GM19463 (cell line): ENCODE measurements at regions not wholly inside any gene's neighbourhood (a gene's known extent, or its start where the extent isn't known, plus 50 kb on each side); places are given as distances from the start of the nearest gene placed in this dataset.

Experiments used
- ATAC-seq: cut with Tn5 transposase; IDR thresholded peaks from one replicate; pipeline ENCODE4 v1.9.1; 2021; ENCODE audit warnings: mild to moderate bottlenecking, moderate library complexity; ENCODE audit not compliant: unreplicated experiment

- ATAC-seq, result no peak
Measured at GRCh38 chr7:96638669-96639068, 71.0 kb downstream of the SEM1 start.

GRCh38 chr7:96637522-96637921 is 72.1 kb downstream of the SEM1 start:
- no peak for ATAC-seq

GRCh38 chr7:96636979-96637378 is 72.7 kb downstream of the SEM1 start:
- ATAC-seq, result no peak

GRCh38 chr7:96636342-96636860 is 73.2 kb downstream of the SEM1 start:
- no peak for ATAC-seq

- ATAC-seq, result no peak
Measured at GRCh38 chr7:96629884-96630283, 79.8 kb downstream of the SEM1 start.

GRCh38 chr7:96624954-96625353 is 84.7 kb downstream of the SEM1 start:
- no peak for ATAC-seq

- ATAC-seq, result no peak
Measured at GRCh38 chr7:96621932-96622331, 87.7 kb downstream of the SEM1 start.

- ATAC-seq, result peak; percentile 50
Measured at GRCh38 chr7:96614154-96614867, 95.3 kb downstream of the SEM1 start.

- no peak for ATAC-seq
Measured at GRCh38 chr7:96612034-96612433, 97.6 kb downstream of the SEM1 start.

- ATAC-seq, result no peak
Measured at GRCh38 chr7:96605045-96605716, 104.5 kb downstream of the SEM1 start.

- no peak for ATAC-seq
Measured at GRCh38 chr7:96599288-96599936, 110.2 kb downstream of the SEM1 start.

- ATAC-seq, result no peak
Measured at GRCh38 chr7:96598421-96598820, 111.2 kb downstream of the SEM1 start.

GRCh38 chr7:96596120-96596826 is 113.4 kb downstream of the SEM1 start:
- no peak for ATAC-seq

GRCh38 chr7:96591900-96592676 is 117.6 kb downstream of the SEM1 start:
- no peak for ATAC-seq

- ATAC-seq, result no peak
Measured at GRCh38 chr7:96591159-96591899, 118.3 kb downstream of the SEM1 start.

- ATAC-seq, result no peak
Measured at GRCh38 chr7:96589038-96589437, 120.6 kb downstream of the SEM1 start.

- ATAC-seq, result no peak
Measured at GRCh38 chr7:96579119-96579518, 130.5 kb downstream of the SEM1 start.

- no peak for ATAC-seq
Measured at GRCh38 chr7:96578606-96579005, 131.0 kb downstream of the SEM1 start.

GRCh38 chr7:96563409-96563808 is 146.2 kb downstream of the SEM1 start:
- no peak for ATAC-seq

- no peak for ATAC-seq
Measured at GRCh38 chr7:96562966-96563365, 146.7 kb downstream of the SEM1 start.
